HG02884 (cell line): ENCODE measurements at regions not wholly inside any gene's neighbourhood (a gene's known extent, or its start where the extent isn't known, plus 50 kb on each side); places are given as distances from the start of the nearest gene placed in this dataset.
"Not testable (repeated sequence)": the region's sequence is repeated elsewhere in the genome, so short reads cannot be mapped to it uniquely, and the experiment has no call there.

Source experiments
- ATAC-seq: cut with Tn5 transposase; IDR thresholded peaks from one replicate; pipeline ENCODE4 v1.9.1; 2021; ENCODE audit warnings: mild to moderate bottlenecking, moderate library complexity; ENCODE audit not compliant: unreplicated experiment

DNA sequence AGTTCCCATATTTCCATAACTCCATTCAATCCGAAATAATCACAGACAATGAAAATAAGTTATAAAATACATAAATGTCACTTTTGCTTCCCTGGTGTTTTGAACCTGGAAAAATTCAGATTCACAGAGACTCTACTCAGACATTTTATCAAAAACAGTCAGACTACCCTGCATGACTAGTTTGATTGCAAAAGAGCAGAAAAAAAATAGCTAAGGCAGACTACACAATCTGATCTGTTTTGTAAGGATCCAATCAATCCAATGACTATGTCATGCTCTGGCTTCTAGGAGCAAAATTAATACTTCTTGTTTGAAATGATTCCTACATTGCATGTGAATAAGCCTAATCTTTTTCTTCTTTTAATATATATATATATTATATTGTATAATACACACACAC lies 1262.6 kb downstream of the EFNA5 start:
- no peak for ATAC-seq

DNA sequence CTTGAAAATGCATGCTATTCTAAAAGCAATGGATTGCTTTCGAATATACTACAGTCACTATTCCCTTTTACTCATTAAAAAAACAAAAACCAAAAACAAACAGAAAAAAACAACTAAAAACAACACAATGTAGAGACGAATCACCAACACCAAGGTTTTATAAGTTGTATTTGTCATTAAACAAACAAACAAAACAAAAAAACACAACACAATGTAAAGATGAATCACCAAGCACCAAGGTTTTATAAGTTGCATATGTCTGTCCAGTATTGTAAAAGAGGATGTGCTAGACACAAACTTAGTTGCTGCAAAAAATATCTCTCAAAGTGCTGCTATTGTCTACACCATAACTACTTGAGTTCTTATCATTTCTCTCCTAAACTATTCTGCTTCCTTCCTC lies 1269.2 kb downstream of the EFNA5 start:
- no peak for ATAC-seq

DNA sequence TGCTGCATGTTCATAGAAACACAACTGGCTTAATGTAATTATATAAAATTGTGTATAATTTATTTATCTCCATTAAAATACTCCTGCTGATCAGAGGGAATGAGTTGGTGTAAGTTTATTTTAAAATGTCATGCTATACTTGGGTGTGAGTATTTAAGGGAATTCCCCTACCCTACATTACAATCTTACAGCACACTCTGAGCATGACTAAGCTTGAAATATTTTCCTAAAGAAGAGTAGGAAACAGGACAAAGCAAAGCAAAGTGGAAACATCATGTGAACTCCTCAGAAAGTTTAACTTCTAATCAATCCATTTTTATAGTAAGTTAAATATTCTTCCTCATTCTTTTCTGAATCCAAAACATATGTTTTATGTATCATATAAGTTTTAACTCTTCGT lies 1271.3 kb downstream of the EFNA5 start:
- ATAC-seq = no peak

DNA sequence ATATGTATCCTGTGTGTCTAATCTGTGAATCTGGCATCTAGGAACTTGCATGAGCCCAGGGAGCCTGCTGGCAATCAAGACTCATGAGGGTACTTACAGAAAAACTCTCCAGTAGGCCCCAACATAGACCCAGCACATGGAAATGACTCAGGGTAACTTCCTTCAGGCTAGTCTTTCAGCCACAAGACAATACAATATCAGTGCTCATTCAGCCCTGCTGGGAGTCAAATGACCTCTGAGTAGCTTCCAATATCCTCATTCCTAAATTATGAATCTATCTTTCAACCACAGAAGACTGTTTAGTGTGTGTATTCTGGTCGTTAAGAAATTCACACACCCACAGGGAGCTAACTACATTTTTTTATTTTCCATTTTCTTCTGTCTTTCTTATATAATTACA lies 1273.0 kb downstream of the EFNA5 start:
- no peak for ATAC-seq

DNA sequence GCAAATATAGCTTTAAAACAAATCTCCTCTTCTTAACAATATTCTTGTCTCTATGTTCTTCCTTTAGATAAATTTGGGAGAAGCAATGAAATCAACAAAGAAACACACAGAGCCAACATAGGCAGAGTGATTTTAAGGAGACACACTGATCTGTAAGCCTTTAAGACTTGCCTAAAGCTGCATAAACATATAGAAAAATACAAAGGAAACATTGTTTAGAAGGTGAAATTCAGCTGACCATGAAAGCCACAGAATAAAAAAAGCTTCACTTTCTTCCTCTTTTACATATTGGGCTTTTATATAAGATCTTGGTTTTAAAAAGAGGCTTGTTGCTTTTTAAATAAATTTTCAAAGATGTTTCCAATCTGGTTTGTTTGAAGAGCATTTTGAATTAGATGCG lies 1277.5 kb downstream of the EFNA5 start:
- no peak for ATAC-seq

DNA sequence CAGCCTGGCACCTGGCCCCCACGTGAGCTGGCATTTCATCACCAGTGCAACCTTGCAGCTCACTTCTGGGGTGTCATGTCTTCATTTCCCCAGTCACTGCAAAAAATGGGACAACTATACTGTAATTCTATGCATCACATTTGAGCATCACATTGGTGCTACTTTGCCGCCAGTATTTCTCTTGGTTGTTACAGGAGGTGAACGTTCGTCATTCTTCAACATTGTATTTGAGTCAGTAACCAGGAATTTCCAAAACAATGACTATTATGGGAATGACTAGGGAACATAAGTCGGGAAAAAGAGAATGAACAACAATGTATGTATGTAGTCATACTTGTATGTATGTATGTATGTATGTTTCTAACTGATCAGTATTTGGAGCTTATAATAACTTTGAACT lies 1278.0 kb downstream of the EFNA5 start:
- ATAC-seq = no peak

DNA sequence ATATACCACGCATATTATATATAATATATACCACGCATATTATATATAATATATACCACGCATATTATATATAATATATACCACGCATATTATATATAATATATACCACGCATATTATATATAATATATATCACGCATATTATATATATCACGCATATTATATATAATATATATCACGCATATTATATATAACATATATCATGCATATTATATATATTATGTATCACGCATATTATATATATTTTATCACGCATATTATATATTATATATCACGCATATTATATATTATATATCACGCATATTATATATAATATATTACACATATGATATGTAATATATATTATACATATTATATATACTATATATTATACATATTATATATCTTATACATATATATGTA lies 1283.0 kb downstream of the EFNA5 start:
- ATAC-seq = not testable (repeated sequence)

DNA sequence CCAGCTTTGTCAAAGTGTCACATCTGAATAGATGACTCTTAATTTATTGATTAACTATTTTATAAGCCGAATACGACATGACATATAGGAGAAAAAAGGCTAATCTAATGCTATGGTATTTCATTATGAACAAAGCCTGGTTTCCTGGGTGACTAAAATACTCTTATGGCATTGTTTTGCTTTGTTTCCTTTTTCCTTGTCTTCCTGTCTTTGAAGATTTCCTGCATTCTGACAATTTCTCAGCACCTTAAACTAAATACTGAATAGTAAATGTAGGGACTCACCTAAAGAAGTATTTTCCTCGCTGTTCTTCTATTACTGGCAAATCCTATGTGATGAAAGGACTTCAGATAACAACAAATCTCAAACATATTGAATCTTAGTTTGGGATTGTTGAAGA lies 1284.5 kb downstream of the EFNA5 start:
- ATAC-seq = no peak

DNA sequence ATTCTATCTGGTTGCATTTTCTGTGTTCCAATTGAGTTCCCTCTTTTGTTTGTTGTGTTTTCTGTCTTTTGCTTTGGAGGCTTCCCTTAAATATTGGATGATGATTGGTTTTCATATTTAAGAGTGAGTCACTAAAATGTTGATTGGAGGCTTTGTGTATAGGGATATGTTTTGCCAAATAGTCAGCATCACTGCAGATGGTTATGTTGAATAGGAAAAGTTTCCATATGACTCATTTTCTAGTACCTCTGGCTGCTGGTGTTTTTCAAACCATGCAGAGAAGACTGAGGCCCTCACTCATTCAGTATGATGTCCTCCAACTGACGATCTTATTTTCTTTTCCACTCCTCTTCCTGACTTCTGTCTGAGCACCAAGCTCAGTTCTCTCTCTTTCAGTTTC lies 1290.0 kb downstream of the EFNA5 start:
- no peak for ATAC-seq

DNA sequence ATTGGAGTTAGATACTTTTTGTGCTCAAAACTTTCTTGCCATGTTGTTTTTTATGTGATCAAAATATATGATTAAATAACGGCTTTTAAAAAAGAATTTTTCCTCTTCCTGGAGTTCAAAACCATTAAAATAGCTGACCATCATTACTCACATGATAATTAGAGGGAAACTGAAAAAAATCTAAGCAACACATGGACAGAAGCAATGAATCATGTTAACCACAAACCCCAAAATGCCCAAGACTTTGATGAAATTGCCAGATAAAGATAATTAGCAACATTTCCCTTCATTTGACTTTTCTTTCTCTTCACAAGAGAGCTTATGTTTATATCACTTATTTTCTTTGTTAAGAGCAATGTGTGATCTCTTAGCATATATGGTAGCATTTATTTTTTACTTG lies 1294.2 kb downstream of the EFNA5 start:
- no peak for ATAC-seq

DNA sequence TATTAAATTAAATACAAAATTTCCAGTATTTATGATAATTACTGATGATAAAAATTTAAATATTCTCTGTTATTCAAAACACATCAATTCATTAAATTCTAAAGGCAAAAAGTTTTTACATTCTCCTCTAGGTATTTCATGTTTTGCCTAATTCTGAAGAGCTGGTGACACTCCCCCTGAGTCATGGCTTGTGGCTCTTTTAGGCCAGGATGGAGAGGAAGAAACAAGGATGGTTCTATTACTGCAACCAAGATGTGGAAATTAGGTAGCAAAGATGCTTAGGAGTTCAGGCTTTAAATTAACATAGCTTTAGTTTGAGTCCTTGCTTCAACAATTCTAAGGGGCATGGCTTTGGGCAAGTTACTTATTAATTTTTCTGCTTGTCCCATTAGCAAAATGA lies 1295.8 kb downstream of the EFNA5 start:
- no peak for ATAC-seq

DNA sequence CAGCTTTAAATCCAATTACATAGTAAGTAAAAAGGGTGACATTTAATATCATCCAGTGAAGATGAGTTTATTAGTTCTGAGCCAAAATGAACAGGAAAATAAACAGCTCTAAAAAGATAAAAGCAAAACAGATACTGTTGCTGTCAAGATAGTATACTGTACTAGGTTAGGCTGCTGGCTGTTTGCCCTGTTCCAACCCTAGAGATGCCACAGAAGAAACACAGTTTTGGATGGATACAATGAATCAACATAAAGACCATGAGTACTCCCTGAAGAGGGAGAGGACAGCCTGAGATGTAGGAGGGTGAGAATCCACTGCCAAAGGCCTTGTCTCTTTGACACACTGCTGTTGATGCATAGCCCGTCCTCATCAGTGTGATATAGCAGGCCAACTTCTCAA lies 1302.7 kb downstream of the EFNA5 start:
- no peak for ATAC-seq

DNA sequence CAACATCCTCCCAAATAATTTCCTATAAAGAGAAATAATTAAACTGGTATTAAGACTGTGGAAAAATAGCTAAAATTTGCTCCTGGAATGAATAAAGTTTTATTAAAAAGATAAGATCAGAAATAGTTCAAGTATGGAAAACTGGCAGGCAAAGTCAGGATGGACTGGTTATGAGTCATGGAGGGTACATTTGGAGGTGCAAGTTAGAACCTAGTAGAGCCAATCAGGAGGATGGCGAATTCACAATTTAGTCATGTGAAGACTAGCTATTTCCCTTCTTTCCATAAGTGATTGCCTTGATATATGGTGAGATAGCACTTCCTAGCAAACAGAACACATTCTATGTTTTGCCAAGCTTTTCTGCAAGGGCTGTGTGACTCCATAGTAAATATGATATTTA lies 1303.5 kb downstream of the EFNA5 start:
- ATAC-seq = no peak

DNA sequence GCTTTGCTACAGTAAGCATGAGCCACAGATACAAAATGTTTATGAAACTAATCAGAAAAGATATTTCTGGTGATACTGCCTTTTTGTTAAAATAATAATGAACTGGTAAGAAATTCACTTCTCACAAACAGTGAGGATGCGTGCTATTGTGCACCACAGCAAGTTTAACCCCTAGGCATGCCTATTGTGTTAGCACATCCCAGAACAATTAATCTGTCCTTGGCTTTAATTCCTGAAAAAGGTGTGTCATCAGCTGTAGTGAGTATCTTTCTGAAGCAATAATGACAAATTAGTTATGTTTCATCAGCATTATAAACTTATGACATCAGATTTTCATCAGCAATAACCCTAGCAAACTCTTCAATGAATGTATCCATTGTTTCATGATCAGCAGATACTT lies 1307.2 kb downstream of the EFNA5 start:
- ATAC-seq = no peak

DNA sequence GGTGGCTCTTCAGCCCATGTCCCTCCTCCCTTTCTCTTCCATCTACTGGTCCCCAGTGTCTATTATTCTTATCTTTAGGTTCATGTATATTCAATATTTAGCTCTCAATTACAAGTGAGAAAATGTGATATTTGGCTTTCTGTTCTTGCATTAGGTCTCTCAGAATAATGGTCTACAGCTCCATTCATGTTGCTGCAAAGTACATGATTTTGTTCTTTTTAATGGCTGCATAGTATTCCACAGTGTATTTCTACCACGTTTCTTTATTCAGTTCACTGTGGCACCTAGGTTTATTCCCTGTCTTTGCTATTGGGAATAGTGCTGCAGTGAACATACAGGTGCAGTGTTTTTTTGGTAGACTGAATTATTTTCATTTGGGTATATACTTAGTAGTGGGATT lies 1308.8 kb downstream of the EFNA5 start:
- ATAC-seq = no peak

DNA sequence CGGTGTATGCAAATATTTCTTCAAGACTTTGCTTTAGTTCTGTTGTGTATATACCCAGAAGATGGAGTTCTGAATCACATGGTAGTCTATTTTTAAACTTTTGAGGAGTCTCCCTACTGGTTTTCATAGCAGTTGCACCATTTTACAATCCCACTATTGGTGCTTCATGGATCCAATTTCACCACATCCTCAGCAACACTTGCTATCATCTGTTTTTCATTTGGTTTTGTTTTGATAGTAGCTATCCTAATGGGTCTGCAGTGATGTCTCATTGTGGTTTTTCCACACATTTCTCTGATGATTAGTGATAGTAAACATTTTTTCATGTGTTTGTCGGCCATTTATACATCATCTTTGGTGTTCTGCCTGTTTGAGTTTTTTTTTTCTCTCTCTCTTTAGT lies 1339.3 kb downstream of the EFNA5 start:
- ATAC-seq = no peak

DNA sequence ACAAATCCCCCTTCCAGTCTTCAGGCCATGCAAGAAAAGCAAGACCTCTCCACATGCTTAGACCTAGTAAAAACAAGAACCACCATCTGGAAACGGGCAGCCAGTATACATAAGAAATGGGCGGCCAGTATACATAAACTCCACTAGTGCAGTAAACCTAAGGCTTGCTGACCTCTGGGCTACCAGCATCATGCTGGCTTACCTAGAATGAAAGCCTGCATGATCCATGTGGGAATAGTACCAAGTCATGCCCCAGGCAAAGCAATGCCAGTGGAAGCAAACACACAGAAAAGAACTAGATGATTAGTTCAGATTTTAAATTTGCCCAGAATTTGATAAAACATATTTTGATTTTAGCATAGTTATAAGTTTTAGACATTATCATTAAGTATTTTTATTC lies 1346.4 kb downstream of the EFNA5 start:
- ATAC-seq = no peak

DNA sequence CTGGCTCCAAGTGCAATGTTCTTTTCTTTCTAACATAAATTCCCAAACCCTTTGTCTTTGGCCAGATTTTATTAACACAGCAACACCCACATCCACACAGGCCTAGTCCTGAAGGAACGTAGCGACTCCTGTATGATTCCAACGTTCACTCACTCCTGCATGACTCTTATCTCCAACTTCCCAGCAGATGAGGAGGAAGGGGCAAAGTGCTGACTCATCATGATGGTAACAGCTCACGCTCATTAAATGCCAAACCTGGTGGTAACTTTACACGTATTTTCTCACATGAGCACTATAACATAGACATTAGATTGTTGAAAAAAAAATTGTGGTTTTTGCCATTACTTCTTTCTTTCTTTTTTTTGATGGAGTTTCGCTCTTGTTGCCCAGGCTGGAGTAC lies 1349.5 kb downstream of the EFNA5 start:
- no peak for ATAC-seq

DNA sequence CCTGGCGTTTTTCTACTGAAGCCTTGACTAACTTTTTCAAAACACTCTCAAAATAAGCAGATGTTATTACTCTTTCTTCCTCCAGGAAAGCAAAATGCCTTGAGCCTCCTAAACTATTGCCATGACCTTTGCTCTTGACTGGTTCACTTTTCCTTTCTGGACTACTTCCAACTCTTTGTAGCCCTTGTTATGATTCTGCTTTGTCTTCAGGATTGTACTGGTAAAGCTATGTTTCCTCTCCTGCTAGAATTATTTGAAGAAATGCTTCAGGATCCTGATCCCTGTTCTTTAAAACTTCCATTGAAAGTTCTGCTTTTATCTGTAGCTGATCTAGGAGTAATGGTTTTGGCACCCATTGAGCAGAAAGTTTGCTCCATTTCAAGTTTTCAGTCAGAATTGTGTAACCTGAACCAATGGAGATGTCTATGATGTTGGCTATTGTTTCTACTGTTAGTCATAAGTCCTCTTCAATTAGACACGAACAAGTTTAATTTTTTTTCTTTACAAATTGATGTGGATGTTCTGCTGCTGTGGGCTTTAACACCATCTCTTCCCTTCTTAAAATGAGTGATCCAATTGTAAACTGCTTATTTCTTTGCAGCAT lies 1356.4 kb downstream of the EFNA5 start:
- no peak for ATAC-seq

DNA sequence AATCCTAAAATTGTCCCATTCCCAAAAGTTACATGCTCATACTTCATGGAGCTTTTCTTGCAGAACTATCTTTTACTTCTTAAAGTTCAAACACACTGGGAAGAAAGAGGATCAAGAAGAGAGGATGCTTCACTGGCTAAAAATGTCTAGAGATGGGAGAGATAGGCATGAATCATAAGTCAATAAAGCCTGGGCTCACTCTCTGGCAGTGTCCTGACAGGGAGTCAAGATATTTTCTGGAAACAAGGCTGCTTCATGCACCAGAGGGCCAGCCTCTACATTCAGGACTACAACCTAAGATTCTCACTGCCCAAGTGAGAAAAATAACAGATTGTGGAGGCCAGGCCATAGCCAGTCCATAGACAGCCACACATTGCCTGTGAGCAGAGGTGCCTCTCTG lies 1358.4 kb downstream of the EFNA5 start:
- no peak for ATAC-seq

DNA sequence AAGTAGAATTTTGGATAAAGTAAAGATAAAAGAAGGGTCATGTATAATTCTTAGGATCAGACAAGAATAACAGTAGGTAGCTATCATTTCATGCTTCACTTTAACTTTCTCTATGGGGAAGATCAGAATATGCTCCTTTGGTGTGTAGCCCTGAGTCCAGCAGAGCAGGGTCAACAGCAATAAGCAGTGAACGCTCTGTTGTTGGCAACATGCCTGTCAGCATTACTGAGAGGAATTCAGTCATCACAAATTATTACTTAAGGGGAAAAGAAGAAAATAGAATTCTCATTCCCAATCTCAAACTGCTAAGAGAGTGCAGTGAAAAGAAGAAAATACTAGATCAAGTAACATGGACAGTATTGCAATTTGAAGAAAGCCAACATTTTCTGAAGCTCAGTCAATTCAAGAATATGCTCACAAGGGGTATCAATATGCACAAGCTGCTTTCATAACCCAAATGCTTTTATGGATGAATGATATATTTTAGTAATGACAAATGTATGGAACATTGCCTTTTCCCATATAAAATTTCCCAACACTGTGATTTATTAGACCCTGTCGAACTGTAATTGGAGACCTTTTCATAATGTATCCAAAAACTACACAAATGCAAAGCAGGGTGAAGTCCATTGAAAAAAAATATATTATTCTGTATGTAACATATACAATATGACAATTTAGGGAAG lies 1359.4 kb downstream of the EFNA5 start:
- no peak for ATAC-seq

DNA sequence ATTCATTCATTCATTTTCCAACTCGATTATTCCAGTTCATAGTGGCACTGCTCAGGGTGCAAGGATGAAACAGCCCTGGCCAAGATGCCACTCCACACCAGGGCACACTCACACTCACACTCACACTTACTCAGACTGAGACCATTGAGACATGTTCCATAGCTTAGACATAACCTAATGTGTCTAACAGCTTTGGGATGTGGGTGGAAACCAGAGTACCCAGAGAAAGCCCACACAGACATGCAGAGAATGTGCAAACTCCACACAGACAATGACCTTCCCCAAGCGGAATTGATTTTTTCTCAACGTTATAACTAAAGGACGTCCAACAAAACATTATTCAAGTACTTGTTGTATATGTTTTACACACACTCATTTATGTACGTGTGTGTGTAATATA lies 1363.5 kb downstream of the EFNA5 start:
- no peak for ATAC-seq
